NCI-H1105 treated with DMSO at 0.1 percent for 48 hours (cell line): ENCODE measurements at regions not wholly inside any gene's neighbourhood (a gene's known extent, or its start where the extent isn't known, plus 50 kb on each side); places are given as distances from the start of the nearest gene placed in this dataset.
A peak's percentile ranks its signal among the peaks of the same experiment; 100 is the strongest.

Source experiments
- DNase-seq: peaks from one replicate; lab custom pipeline; 2025; lab: John Stamatoyannopoulos, UW

GRCh38 chr5:3736466-3736865 is 140.8 kb downstream of the IRX1 start:
- no peak for DNase-seq

- no peak for DNase-seq
Measured at GRCh38 chr5:3736926-3737325, 141.3 kb downstream of the IRX1 start.

GRCh38 chr5:3738919-3739318 is 143.3 kb downstream of the IRX1 start:
- no peak for DNase-seq

GRCh38 chr5:3740546-3741373 is 145.1 kb downstream of the IRX1 start:
- peak; percentile 16 for DNase-seq

DNA sequence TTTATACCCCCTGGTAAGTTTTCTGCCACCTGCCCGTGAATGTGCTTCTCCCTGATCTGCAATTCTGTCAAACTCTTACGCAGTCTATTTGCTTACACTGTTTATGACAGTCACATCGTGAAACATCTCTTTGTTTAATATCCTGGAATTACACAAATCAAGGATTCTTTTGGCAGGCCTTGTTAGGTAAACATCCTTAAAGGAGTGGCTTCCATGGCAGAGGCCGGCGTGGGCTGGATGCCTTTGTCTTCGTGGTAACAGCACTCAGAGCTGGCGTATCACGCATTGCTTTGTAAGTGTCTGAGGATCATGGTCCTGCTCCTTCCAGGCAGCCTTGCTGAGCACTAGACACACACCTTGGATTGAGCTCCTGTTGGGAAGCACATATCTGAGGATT is 145.7 kb downstream of the IRX1 start:
- no peak for DNase-seq

DNA sequence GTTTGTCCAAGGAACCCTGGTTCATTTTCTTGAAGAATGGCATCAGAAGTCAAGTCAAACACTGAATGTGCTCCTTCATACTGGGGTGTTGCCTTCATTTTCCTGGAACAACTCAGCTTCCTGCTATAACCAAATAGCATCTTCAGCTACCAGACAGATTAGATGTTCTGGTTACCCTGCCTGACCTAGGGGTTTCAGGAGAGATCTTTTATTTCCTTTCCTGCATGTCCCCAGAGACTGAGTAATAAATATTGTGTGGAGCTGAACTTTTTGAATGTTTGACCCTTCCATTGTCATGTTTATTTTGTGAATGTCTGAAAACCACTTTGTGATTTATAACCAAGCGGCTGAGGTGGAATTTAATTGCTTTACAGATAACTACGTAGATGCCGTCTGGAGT is 147.1 kb downstream of the IRX1 start:
- DNase-seq: no peak

GRCh38 chr5:3751846-3752245 is 156.2 kb downstream of the IRX1 start:
- no peak for DNase-seq

- no peak for DNase-seq
Measured at GRCh38 chr5:3778000-3778550, 182.4 kb downstream of the IRX1 start.

- DNase-seq: no peak
Measured at GRCh38 chr5:3778945-3779344, 183.3 kb downstream of the IRX1 start.

DNA sequence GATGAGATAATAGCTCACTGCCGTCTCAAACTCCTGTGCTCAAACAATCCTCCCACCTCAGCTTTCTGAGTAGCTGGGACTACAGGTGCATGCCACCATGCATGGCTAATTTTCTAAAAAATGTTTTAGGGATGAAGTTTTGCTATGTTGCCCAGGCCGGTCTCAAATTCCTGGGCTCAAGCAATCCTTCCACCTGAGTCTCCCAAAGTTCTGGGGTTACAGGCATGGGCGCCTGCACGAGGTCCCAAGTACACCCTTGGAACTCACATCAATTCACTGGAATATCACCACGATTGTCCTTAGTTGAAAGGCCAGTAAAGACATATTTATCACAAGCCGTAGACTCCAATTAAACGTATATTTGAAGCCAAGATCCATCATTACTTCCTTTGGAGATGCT is 184.6 kb downstream of the IRX1 start:
- DNase-seq: no peak

DNA sequence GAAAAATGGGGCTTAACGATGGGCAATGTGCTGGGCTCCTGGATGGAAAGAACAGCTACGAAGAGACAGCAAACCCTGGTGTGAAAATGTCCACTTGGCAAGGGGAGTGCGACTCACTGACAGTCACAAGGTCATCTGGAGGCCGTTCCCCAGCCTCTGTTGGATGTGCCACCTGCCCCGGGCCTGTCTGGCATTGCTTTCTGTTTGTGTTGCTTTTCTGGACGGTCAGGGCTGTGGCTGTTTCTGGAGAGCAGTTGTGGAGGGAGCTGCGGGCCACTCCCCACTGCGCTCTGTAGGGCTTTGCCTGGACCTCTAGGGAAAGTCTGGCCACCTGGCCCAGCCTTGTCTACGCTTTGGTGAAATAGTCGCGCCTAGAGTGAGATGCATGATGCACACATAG is 185.3 kb downstream of the IRX1 start:
- DNase-seq: no peak

- no peak for DNase-seq
Measured at GRCh38 chr5:3784854-3785253, 189.2 kb downstream of the IRX1 start.

DNA sequence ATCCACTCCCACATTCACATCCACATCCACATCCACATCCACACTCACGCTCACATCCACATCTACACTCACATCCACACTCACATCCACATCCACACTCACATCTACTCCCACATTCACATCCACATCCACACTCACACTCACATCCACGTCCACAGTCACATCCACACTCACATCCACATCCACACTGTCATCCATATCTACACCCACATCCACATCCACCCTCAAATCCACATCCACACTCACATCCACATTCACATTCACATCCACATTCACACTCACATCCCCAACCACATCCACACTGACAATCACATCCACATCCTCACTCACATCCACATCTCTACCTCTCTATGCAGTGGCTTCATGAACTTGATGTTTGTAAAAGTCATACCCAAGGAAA is 190.5 kb downstream of the IRX1 start:
- no peak for DNase-seq

GRCh38 chr5:3786891-3787430 is 191.3 kb downstream of the IRX1 start:
- DNase-seq: no peak

DNA sequence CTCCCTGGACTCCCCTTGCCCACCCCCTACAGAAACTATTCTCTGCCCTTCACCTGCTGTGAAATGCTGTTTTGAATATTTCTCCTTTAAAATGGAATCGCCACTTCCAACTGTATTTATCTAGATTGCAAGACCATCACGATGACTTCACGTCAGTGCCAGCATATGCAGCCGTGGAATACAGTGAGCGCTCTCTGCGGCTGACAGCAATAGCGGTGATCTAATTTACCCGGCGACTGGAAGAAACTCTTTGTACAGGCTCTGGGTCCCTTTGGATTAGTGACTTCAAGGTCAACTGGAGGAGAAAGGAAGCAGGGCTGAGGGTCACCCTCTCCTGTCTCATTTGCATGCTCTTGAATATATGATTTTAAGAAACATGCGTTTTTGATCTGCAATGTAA is 192.0 kb downstream of the IRX1 start:
- no peak for DNase-seq

GRCh38 chr5:3789519-3790193 is 194.0 kb downstream of the IRX1 start:
- no peak for DNase-seq

DNA sequence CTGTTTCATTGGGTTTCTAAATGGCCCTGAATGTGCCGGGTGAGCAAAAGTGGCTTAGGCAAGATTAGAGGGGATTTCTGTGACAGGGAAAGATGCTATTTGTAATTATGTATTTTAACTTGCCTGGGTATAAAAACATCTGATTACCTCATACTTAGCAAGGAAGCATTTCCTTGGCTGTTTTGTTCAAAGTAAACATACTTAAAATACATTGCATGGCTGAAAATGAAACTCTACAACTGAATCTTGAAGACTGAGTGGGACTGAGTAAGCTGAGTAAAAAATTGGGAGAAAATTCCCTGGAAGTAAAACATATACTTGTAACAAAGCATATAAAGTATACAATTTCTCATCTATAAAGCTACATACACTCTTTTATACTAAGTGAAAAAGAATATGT is 197.5 kb downstream of the IRX1 start:
- no peak for DNase-seq

- no peak for DNase-seq
Measured at GRCh38 chr5:3794611-3795010, 199.0 kb downstream of the IRX1 start.

DNA sequence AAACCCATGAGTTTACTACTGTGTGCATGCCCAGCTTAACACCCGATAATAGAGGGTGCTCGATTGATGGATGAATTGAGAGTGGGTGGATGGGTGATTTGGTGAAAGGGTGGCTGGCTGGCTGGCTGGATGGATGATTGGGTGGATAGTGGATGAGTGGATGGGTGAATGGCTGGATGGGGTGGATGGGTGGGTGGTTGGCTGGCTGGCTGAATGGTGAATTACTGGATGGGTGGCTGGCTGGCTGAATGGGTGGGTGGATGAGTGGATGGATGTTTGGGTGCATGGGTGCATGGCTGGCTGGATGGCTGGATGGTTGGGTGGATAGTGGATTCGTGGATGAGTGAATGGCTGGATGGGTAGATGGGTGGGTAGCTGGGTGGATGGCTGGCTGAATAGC is 201.1 kb downstream of the IRX1 start:
- no peak for DNase-seq

- DNase-seq: no peak
Measured at GRCh38 chr5:3801967-3802366, 206.3 kb downstream of the IRX1 start.

DNA sequence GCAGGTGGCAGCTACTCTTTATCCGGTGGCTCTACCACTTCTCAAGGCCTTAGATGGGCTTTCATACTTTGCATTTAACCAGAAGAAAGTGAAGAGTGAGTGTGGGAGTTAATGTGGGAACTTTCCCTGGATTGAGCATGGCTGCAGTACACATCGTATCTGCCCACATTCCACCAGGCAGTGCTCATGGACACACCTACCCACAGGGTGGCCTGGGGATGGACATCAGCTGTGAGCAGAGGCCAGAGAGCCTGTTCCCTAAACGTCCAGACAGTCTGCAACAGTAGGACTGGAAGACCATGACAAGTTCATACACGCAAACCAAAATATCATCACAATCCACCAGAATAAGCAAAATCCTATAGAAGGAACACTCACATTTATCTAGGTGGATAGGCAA is 213.8 kb downstream of the IRX1 start:
- no peak for DNase-seq

DNA sequence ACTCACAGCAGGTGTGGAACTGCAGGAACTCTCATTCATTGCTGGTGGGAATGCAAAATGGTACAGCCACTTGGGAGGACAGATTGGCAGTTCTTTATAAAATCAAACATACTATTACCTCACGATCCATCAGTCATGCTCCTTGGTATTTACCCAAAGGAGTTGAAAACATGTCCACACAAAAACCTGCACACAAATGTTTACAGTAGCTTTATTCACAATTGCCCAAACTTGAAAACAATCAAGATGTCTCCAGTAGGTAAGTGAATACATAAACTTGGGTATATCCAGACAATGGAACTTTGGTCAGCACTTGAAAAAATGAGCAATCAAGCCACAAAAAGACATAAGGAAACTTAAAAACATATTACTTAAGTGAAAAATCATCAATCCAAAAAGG is 215.5 kb downstream of the IRX1 start:
- DNase-seq: no peak

DNA sequence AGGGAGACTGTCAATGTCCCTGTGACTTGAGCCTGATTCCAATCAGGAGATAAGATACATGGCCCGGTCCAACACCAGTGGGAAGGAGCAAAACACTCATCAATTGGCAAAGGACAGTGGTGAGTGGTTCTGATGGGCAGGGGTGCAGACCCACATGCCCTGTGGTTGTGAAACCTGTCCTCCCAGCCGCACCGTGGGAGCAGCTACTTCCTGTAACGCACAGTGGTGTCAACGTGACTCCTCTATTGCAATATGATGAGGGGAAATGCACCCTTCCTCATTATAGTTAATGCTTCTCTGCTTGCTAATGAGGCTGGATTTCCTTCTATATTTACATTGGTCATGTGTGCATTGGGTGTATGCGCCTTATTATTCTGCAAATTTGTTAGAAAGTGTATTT is 223.0 kb downstream of the IRX1 start:
- no peak for DNase-seq
